ENCODE measurements at regions not wholly inside any gene's neighbourhood (a gene's known extent, or its start where the extent isn't known, plus 50 kb on each side); places are given as distances from the start of the nearest gene placed in this dataset.
"Not testable (repeated sequence)": the region's sequence is repeated elsewhere in the genome, so short reads cannot be mapped to it uniquely, and the experiment has no call there.

- H3K4me1 ChIP-seq (ENCODE audit: control insufficient read depth, insufficient read depth, low read length, poor library complexity, severe bottlenecking), result no peaks in the 10 kb centered on the region
- H3K4me3 ChIP-seq (ENCODE audit: low read depth, low read length), result no peak overlapping the region
- peaks cover 0 to 5% of the 10 kb centered on the region in 2 experiments for H3K9me3 ChIP-seq (ENCODE audit: control insufficient read depth in 2 of 2, low read length in 2 of 2)
- DNase-seq, result no peak
- H3K36me3 Mint-ChIP-seq, result no peaks in the 10 kb centered on the region
- H3K4me1 Mint-ChIP-seq, result no peaks in the 10 kb centered on the region
- no peak overlapping the region for H3K4me3 Mint-ChIP-seq
- ATAC-seq (ENCODE audit: low read depth in 2 of 2), result no peak
- peaks cover 0 to 23% (median 3%) of the 10 kb centered on the region in 7 donors for H3K9me3 Mint-ChIP-seq
- H3K27me3 ChIP-seq (ENCODE audit: control insufficient read depth, insufficient read depth, low read length), result no peaks in the 10 kb centered on the region
- no peaks in the 10 kb centered on the region for H3K36me3 ChIP-seq (ENCODE audit: control insufficient read depth, insufficient read depth, low read length)
- no peak overlapping the region for H3K27ac Mint-ChIP-seq
- H3K27me3 Mint-ChIP-seq, result no peaks in the 10 kb centered on the region
- no peak overlapping the region for H3K27ac ChIP-seq (ENCODE audit: insufficient read depth, low read length, poor library complexity, severe bottlenecking)
These were observed 1072.6 kb upstream of the COX7C start for GRCh38 chr5:85545129-85545528.

GRCh38 chr5:85549229-85549628 lies 1068.5 kb upstream of the COX7C start:
- Histone ChIP-seq H3K4me3 (ENCODE audit: low read depth, low read length) (no peak overlapping the region), H3K27me3 (ENCODE audit: control insufficient read depth, insufficient read depth, low read length) (no peaks in the 10 kb centered on the region), H3K4me1 (ENCODE audit: control insufficient read depth, insufficient read depth, low read length, poor library complexity, severe bottlenecking) (no peaks in the 10 kb centered on the region), H3K27ac (ENCODE audit: insufficient read depth, low read length, poor library complexity, severe bottlenecking) (no peak overlapping the region), H3K36me3 (ENCODE audit: control insufficient read depth, insufficient read depth, low read length) (no peaks in the 10 kb centered on the region), H3K9me3 (ENCODE audit: control insufficient read depth in 2 of 2, low read length in 2 of 2) (peaks cover 2 to 5% of the 10 kb centered on the region in 2 experiments)
- Mint-ChIP-seq H3K36me3 (no peaks in the 10 kb centered on the region), H3K27ac (no peak overlapping the region), H3K4me3 (no peak overlapping the region), H3K27me3 (no peaks in the 10 kb centered on the region), H3K4me1 (no peaks in the 10 kb centered on the region), H3K9me3 (peaks cover 3 to 29% (median 8%) of the 10 kb centered on the region in 7 donors)
- no peak for DNase-seq
- no peak for ATAC-seq (ENCODE audit: low read depth in 2 of 2)

- Histone ChIP-seq H3K27ac (ENCODE audit: insufficient read depth, low read length, poor library complexity, severe bottlenecking) (no peak overlapping the region), H3K4me3 (ENCODE audit: low read depth, low read length) (no peak overlapping the region), H3K9me3 (ENCODE audit: control insufficient read depth in 2 of 2, low read length in 2 of 2) (peaks cover 2 to 5% of the 10 kb centered on the region in 2 experiments), H3K36me3 (ENCODE audit: control insufficient read depth, insufficient read depth, low read length) (no peaks in the 10 kb centered on the region), H3K27me3 (ENCODE audit: control insufficient read depth, insufficient read depth, low read length) (no peaks in the 10 kb centered on the region), H3K4me1 (ENCODE audit: control insufficient read depth, insufficient read depth, low read length, poor library complexity, severe bottlenecking) (no peaks in the 10 kb centered on the region)
- H3K4me3 Mint-ChIP-seq, result no peak overlapping the region
- no peaks in the 10 kb centered on the region for H3K4me1 Mint-ChIP-seq
- DNase-seq (no peak), ATAC-seq (ENCODE audit: low read depth in 2 of 2) (no peak)
- no peaks in the 10 kb centered on the region for H3K27me3 Mint-ChIP-seq
- no peak overlapping the region for H3K27ac Mint-ChIP-seq
- no peaks in the 10 kb centered on the region for H3K36me3 Mint-ChIP-seq
- peaks cover 5 to 32% (median 9%) of the 10 kb centered on the region in 7 donors for H3K9me3 Mint-ChIP-seq
These were observed 1067.7 kb upstream of the COX7C start for GRCh38 chr5:85549836-85550599.

- H3K4me1 Mint-ChIP-seq, result no peaks in the 10 kb centered on the region
- no peaks in the 10 kb centered on the region for H3K36me3 Mint-ChIP-seq
- Histone ChIP-seq H3K36me3 (ENCODE audit: control insufficient read depth, insufficient read depth, low read length) (no peaks in the 10 kb centered on the region), H3K27ac (ENCODE audit: insufficient read depth, low read length, poor library complexity, severe bottlenecking) (no peak overlapping the region), H3K4me3 (ENCODE audit: low read depth, low read length) (no peak overlapping the region), H3K9me3 (ENCODE audit: control insufficient read depth in 2 of 2, low read length in 2 of 2) (peaks cover 0 to 2% of the 10 kb centered on the region in 2 experiments), H3K4me1 (ENCODE audit: control insufficient read depth, insufficient read depth, low read length, poor library complexity, severe bottlenecking) (no peaks in the 10 kb centered on the region), H3K27me3 (ENCODE audit: control insufficient read depth, insufficient read depth, low read length) (no peaks in the 10 kb centered on the region)
- DNase-seq, result no peak
- ATAC-seq (ENCODE audit: low read depth in 2 of 2), result no peak
- H3K4me3 Mint-ChIP-seq, result no peak overlapping the region
- no peak overlapping the region for H3K27ac Mint-ChIP-seq
- no peaks in the 10 kb centered on the region for H3K27me3 Mint-ChIP-seq
- H3K9me3 Mint-ChIP-seq, result peaks cover 0 to 31% (median 15%) of the 10 kb centered on the region in 7 donors
These were observed 1061.3 kb upstream of the COX7C start for GRCh38 chr5:85556464-85556863.

GRCh38 chr5:85576666-85577065 lies 1041.1 kb upstream of the COX7C start:
- Mint-ChIP-seq H3K27me3 (no peaks in the 10 kb centered on the region), H3K9me3 (peaks cover 1 to 10% (median 3%) of the 10 kb centered on the region in 7 donors), H3K27ac (no peak overlapping the region), H3K36me3 (no peaks in the 10 kb centered on the region), H3K4me1 (no peaks in the 10 kb centered on the region), H3K4me3 (no peak overlapping the region)
- DNase-seq (no peak), ATAC-seq (ENCODE audit: low read depth in 2 of 2) (no peak)
- H3K9me3 ChIP-seq (ENCODE audit: control insufficient read depth in 2 of 2, low read length in 2 of 2), result no peaks in the 10 kb centered on the region
- no peaks in the 10 kb centered on the region for H3K36me3 ChIP-seq (ENCODE audit: control insufficient read depth, insufficient read depth, low read length)
- H3K4me1 ChIP-seq (ENCODE audit: control insufficient read depth, insufficient read depth, low read length, poor library complexity, severe bottlenecking), result no peaks in the 10 kb centered on the region
- H3K4me3 ChIP-seq (ENCODE audit: low read depth, low read length), result no peak overlapping the region
- no peak overlapping the region for H3K27ac ChIP-seq (ENCODE audit: insufficient read depth, low read length, poor library complexity, severe bottlenecking)
- H3K27me3 ChIP-seq (ENCODE audit: control insufficient read depth, insufficient read depth, low read length), result no peaks in the 10 kb centered on the region

- H3K36me3 ChIP-seq (ENCODE audit: control insufficient read depth, insufficient read depth, low read length); H3K9me3 ChIP-seq (ENCODE audit: control insufficient read depth in 2 of 2, low read length in 2 of 2); H3K27ac Mint-ChIP-seq; H3K27me3 Mint-ChIP-seq; H3K4me3 ChIP-seq (ENCODE audit: low read depth, low read length); H3K27ac ChIP-seq (ENCODE audit: insufficient read depth, low read length, poor library complexity, severe bottlenecking); H3K36me3 Mint-ChIP-seq; H3K4me1 Mint-ChIP-seq; H3K4me3 Mint-ChIP-seq; H3K4me1 ChIP-seq (ENCODE audit: control insufficient read depth, insufficient read depth, low read length, poor library complexity, severe bottlenecking); ATAC-seq (ENCODE audit: low read depth in 2 of 2); DNase-seq; H3K27me3 ChIP-seq (ENCODE audit: control insufficient read depth, insufficient read depth, low read length): not testable (repeated sequence)
- H3K9me3 Mint-ChIP-seq, result peaks cover 0 to 34% (median 8%) of the 10 kb centered on the region in 7 donors
These were observed 1029.9 kb upstream of the COX7C start for GRCh38 chr5:85587806-85588205.

GRCh38 chr5:85588268-85588667 lies 1029.5 kb upstream of the COX7C start:
- H3K4me3 ChIP-seq (ENCODE audit: low read depth, low read length); H3K4me1 Mint-ChIP-seq; ATAC-seq (ENCODE audit: low read depth in 2 of 2); H3K4me3 Mint-ChIP-seq; H3K36me3 Mint-ChIP-seq; H3K27ac Mint-ChIP-seq; H3K27ac ChIP-seq (ENCODE audit: insufficient read depth, low read length, poor library complexity, severe bottlenecking); H3K9me3 ChIP-seq (ENCODE audit: control insufficient read depth in 2 of 2, low read length in 2 of 2); DNase-seq; H3K27me3 Mint-ChIP-seq; H3K36me3 ChIP-seq (ENCODE audit: control insufficient read depth, insufficient read depth, low read length); H3K27me3 ChIP-seq (ENCODE audit: control insufficient read depth, insufficient read depth, low read length); H3K4me1 ChIP-seq (ENCODE audit: control insufficient read depth, insufficient read depth, low read length, poor library complexity, severe bottlenecking): not testable (repeated sequence)
- H3K9me3 Mint-ChIP-seq, result peaks cover 0 to 33% (median 9%) of the 10 kb centered on the region in 7 donors

- H3K27me3 Mint-ChIP-seq, result no peaks in the 10 kb centered on the region
- no peak overlapping the region for H3K4me3 ChIP-seq (ENCODE audit: low read depth, low read length)
- peaks cover 0 to 4% (median 0%) of the 10 kb centered on the region in 4 donors for H3K4me1 Mint-ChIP-seq
- H3K9me3 Mint-ChIP-seq, result peaks cover 0 to 11% (median 6%) of the 10 kb centered on the region in 7 donors
- H3K36me3 ChIP-seq (ENCODE audit: control insufficient read depth, insufficient read depth, low read length), result no peaks in the 10 kb centered on the region
- ATAC-seq (ENCODE audit: low read depth in 2 of 2), result no peak
- DNase-seq, result no peak
- no peaks in the 10 kb centered on the region for H3K36me3 Mint-ChIP-seq
- H3K27me3 ChIP-seq (ENCODE audit: control insufficient read depth, insufficient read depth, low read length), result no peaks in the 10 kb centered on the region
- no peaks in the 10 kb centered on the region for H3K4me1 ChIP-seq (ENCODE audit: control insufficient read depth, insufficient read depth, low read length, poor library complexity, severe bottlenecking)
- H3K9me3 ChIP-seq (ENCODE audit: control insufficient read depth in 2 of 2, low read length in 2 of 2), result peaks cover 0 to 10% of the 10 kb centered on the region in 2 experiments
- no peak overlapping the region for H3K27ac ChIP-seq (ENCODE audit: insufficient read depth, low read length, poor library complexity, severe bottlenecking)
- H3K27ac Mint-ChIP-seq, result no peak overlapping the region
- no peak overlapping the region for H3K4me3 Mint-ChIP-seq
These were observed 1027.0 kb upstream of the COX7C start for GRCh38 chr5:85590764-85591163.
